ENCODE measurements at regions not wholly inside any gene's neighbourhood (a gene's known extent, or its start where the extent isn't known, plus 50 kb on each side); places are given as distances from the start of the nearest gene placed in this dataset.

DNA sequence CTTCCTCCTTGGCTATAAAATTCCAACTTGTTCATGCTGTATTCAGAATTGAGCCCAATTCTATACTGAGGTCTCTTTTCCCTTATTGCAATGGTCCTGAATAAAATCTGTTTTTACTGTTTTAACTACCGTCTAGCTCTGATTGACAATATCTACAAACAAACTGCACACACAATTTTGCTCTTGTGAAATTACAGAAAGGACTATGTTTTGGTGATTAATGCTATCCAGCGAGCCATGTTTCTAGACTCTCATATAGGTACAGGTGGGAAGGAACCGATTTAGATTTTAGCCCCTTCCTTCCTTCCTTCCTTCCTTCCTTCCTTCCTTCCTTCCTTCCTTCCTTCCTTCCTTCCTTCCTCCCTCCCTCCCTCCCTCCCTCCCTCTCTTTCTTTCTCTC lies 254.4 kb downstream of the SLC4A3 start:
- TF ChIP-seq CTCF (IDR thresholded peaks at IDR 0.05) (no peak), POLR2A (IDR thresholded peaks at IDR 0.05) (no peak), POLR2AphosphoS5 (IDR thresholded peaks at IDR 0.05) (no peak)

Measured in breast epithelium (tissue), 3 donors.